Hepatocyte (in vitro differentiated cells): ENCODE measurements at regions not wholly inside any gene's neighbourhood (a gene's known extent, or its start where the extent isn't known, plus 50 kb on each side); places are given as distances from the start of the nearest gene placed in this dataset.

Source experiments
- DNase-seq: peaks from one replicate; pipeline ENCODE4 v3.0.0-alpha.2; 2016; ENCODE audit warnings: low spot score
- H2AFZ ChIP-seq: fragments of 200-600 bp; sonication (generic); 2 replicates; pipeline ENCODE4 v1.6.0; 2016; ENCODE audit warnings: antibody characterized with exemption, mild to moderate bottlenecking
- H3K27ac ChIP-seq: fragments of 200-600 bp; sonication (generic); 2 replicates; pipeline ENCODE4 v1.5.1; 2016; ENCODE audit warnings: mild to moderate bottlenecking
- H3K27me3 ChIP-seq: fragments of 200-600 bp; sonication (generic); 2 replicates; pipeline ENCODE4 v1.6.1; 2016
- H3K36me3 ChIP-seq: fragments of 200-600 bp; sonication (generic); replicated peaks from 2 replicates; pipeline ENCODE4 v1.5.1; 2016; ENCODE audit warnings: low read depth; ENCODE audit not compliant: insufficient read depth
- H3K4me1 ChIP-seq: fragments of 200-600 bp; sonication (generic); 2 replicates; pipeline ENCODE4 v1.5.1; 2016; ENCODE audit warnings: mild to moderate bottlenecking, moderate library complexity; ENCODE audit not compliant: insufficient read depth
- H3K4me2 ChIP-seq: fragments of 200-600 bp; sonication (generic); 2 replicates; pipeline ENCODE4 v1.6.0; 2016
- H3K4me3 ChIP-seq: fragments of 200-600 bp; sonication (generic); 2 replicates; pipeline ENCODE4 v1.5.1; 2016; ENCODE audit warnings: mild to moderate bottlenecking
- H3K79me2 ChIP-seq: fragments of 200-600 bp; sonication (generic); 2 replicates; pipeline ENCODE4 v1.6.0; 2017; ENCODE audit warnings: mild to moderate bottlenecking
- H3K9me2 ChIP-seq: fragments of 200-600 bp; sonication (generic); replicated peaks from 2 replicates; pipeline ENCODE4 v1.6.0; 2017; ENCODE audit warnings: mild to moderate bottlenecking; ENCODE audit not compliant: insufficient read depth
- H3K9me3 ChIP-seq: fragments of 200-600 bp; sonication (generic); 2 replicates; pipeline ENCODE4 v1.5.1; 2016; ENCODE audit warnings: low read depth, mild to moderate bottlenecking
- H4K20me1 ChIP-seq: fragments of 200-600 bp; sonication (generic); 2 replicates; pipeline ENCODE4 v1.6.0; 2016; ENCODE audit warnings: mild to moderate bottlenecking; ENCODE audit not compliant: insufficient read depth, poor library complexity, severe bottlenecking
- EZH2 ChIP-seq: fragments of 200-600 bp; sonication (generic); IDR thresholded peaks from 2 replicates; pipeline ENCODE4 v1.6.1; 2016; ENCODE audit warnings: antibody characterized with exemption, mild to moderate bottlenecking, borderline replicate concordance
- EZH2phosphoT487 ChIP-seq: fragments of 200-600 bp; sonication (generic); IDR thresholded peaks from one replicate; pipeline ENCODE4 v1.6.1; 2018; ENCODE audit warnings: antibody characterized with exemption, mild to moderate bottlenecking, low read depth, moderate library complexity; ENCODE audit not compliant: unreplicated experiment, severe bottlenecking
- WGBS: methylation state at CpG from one replicate; pipeline ENCODE4 v1.1.6; 2016; ENCODE audit warnings: low lambda C conversion rate; ENCODE audit errors: missing lambda C conversion rate; 5-methylcytosine and 5-hydroxymethylcytosine counted together
- TF ChIP-seq, protein P1 (sequence below): fragments of 200-600 bp; sonication (generic); IDR thresholded peaks from 2 replicates; pipeline ENCODE4 v1.5.1; 2016; ENCODE audit warnings: antibody characterized with exemption, mild to moderate bottlenecking; ENCODE audit not compliant: poor library complexity

DNA sequence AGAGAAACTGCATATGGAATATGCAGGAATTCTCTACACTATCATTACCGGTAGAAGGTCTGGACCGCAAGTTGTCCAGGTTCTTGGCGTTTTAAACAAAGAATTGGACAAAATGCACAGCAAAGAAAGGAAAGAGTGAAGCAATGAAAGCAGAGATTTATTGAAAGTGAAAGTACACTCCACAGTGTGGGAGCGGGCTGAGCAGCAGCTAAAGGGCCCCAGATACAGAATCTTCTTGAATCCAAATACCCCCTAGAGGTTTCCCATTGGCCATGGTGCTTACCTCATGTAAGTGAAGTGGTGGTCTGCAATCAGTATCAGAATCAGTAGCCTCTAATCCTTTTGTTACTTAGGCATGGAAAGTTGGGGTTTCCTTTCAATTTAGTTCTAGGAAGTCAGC is 178.5 kb upstream of the IRX3 start:
- H3K36me3 ChIP-seq = no peaks in the 10 kb centered on the region
- DNase-seq = no peak
- TF ChIP-seq, protein P1, sequence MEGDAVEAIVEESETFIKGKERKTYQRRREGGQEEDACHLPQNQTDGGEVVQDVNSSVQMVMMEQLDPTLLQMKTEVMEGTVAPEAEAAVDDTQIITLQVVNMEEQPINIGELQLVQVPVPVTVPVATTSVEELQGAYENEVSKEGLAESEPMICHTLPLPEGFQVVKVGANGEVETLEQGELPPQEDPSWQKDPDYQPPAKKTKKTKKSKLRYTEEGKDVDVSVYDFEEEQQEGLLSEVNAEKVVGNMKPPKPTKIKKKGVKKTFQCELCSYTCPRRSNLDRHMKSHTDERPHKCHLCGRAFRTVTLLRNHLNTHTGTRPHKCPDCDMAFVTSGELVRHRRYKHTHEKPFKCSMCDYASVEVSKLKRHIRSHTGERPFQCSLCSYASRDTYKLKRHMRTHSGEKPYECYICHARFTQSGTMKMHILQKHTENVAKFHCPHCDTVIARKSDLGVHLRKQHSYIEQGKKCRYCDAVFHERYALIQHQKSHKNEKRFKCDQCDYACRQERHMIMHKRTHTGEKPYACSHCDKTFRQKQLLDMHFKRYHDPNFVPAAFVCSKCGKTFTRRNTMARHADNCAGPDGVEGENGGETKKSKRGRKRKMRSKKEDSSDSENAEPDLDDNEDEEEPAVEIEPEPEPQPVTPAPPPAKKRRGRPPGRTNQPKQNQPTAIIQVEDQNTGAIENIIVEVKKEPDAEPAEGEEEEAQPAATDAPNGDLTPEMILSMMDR = no peak
- TF ChIP-seq EZH2 = no peak
- TF ChIP-seq EZH2phosphoT487 = no peak
- H4K20me1 ChIP-seq = no peaks in the 10 kb centered on the region
- H2AFZ ChIP-seq = no peak overlapping the region
- WGBS = 94% methylated on average over 4 of the region's 4 CpGs
- H3K27ac ChIP-seq = no peak overlapping the region
- peaks cover under 1% of the 10 kb centered on the region for H3K4me1 ChIP-seq
- H3K9me2 ChIP-seq = no peaks in the 10 kb centered on the region
- H3K4me2 ChIP-seq = no peak overlapping the region
- no peaks in the 10 kb centered on the region for H3K27me3 ChIP-seq
- no peaks in the 10 kb centered on the region for H3K79me2 ChIP-seq
- no peaks in the 10 kb centered on the region for H3K9me3 ChIP-seq
- H3K4me3 ChIP-seq = no peak overlapping the region

DNA sequence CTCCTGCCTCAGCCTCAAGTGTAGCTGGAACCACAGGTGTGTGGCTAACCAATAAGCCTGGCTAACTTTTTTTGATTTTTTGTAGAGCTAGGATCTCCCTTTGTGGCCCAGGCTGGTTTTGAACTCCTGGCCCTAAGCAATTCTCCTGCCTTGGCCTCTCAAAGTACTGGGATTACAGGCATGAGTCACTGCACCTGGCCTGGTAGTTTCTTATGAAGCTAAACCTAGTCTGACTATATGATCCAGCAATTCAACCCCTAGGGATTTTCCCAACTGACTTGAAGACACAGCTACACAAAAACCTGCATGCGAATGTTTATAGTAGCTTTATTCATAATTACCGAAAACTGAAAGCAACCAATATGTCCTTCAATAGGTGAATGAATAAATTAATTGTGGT is 176.2 kb upstream of the IRX3 start:
- Histone ChIP-seq H3K36me3 (no peaks in the 10 kb centered on the region), H3K9me2 (no peaks in the 10 kb centered on the region), H2AFZ (no peak overlapping the region), H3K4me2 (no peak overlapping the region), H3K27me3 (peaks cover 5% of the 10 kb centered on the region), H4K20me1 (no peaks in the 10 kb centered on the region), H3K27ac (no peak overlapping the region), H3K4me3 (no peak overlapping the region), H3K4me1 (peaks cover 15% of the 10 kb centered on the region), H3K79me2 (no peaks in the 10 kb centered on the region), H3K9me3 (no peaks in the 10 kb centered on the region)
- DNase-seq = no peak
- TF ChIP-seq, protein P1 = no peak
- TF ChIP-seq EZH2 (no peak), EZH2phosphoT487 (no peak)
- 95% methylated on average over 2 of the region's 2 CpGs for WGBS

DNA sequence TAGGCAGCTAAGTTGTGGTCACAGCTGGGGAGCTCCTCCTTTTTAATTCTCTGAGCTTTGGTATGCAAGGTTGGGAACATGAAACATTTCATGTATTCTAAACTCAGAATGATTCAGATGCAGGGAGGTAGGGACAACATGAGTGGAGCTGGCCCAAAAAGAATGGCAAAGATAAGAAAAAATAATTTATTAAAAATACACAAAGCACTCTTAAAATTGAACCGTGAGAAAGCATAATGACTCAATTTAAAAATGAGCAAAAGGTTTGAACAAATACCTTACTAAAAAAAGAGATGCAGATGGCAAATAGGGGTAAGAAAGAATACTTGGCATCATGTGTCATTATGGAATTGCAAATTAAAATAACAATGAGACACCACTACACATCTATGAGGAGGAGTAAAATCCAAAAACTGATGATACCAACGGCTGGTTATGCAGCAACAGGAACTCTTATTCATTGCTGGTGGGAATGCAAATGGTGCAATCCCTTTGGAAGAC is 175.6 kb upstream of the IRX3 start:
- no peak for TF ChIP-seq EZH2
- no peak for TF ChIP-seq EZH2phosphoT487
- TF ChIP-seq, protein P1 = no peak
- H3K27ac ChIP-seq = no peak overlapping the region
- no peak overlapping the region for H2AFZ ChIP-seq
- no peaks in the 10 kb centered on the region for H3K79me2 ChIP-seq
- H3K4me3 ChIP-seq = no peak overlapping the region
- H3K4me1 ChIP-seq = peaks cover 15% of the 10 kb centered on the region
- whole genome bisulfite sequencing = 85% methylated on average over 2 of the region's 2 CpGs
- no peaks in the 10 kb centered on the region for H3K36me3 ChIP-seq
- H3K9me2 ChIP-seq = no peaks in the 10 kb centered on the region
- H3K9me3 ChIP-seq = no peaks in the 10 kb centered on the region
- no peaks in the 10 kb centered on the region for H4K20me1 ChIP-seq
- DNase-seq = no peak
- peaks cover 5% of the 10 kb centered on the region for H3K27me3 ChIP-seq
- no peak overlapping the region for H3K4me2 ChIP-seq
